GM18499 (cell line): ENCODE measurements at regions not wholly inside any gene's neighbourhood (a gene's known extent, or its start where the extent isn't known, plus 50 kb on each side); places are given as distances from the start of the nearest gene placed in this dataset.

Experiments
- ATAC-seq: cut with Tn5 transposase; IDR thresholded peaks from one replicate; pipeline ENCODE4 v1.9.1; 2021; ENCODE audit warnings: moderate number of reproducible peaks; ENCODE audit not compliant: insufficient read depth, unreplicated experiment

DNA sequence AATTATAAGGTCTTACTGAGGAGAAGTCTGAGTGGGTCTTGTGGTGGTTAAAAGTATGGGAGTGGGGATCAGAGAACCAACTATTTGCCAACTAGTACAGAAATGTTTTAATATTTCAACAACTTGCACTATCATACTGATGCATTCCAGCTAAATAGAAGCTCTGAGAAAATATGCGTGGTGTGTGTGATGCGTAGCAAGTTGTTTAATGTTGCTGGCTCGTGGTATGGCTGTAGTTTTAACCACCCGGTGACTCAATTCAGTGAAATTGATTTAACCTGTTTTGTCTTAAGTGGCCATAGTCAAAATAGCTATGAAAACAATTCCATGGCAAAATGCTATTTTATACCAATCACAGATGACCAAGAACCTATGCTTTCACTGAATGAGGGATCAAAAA, 176.5 kb upstream of the SLC24A2 start:
- no peak for ATAC-seq

DNA sequence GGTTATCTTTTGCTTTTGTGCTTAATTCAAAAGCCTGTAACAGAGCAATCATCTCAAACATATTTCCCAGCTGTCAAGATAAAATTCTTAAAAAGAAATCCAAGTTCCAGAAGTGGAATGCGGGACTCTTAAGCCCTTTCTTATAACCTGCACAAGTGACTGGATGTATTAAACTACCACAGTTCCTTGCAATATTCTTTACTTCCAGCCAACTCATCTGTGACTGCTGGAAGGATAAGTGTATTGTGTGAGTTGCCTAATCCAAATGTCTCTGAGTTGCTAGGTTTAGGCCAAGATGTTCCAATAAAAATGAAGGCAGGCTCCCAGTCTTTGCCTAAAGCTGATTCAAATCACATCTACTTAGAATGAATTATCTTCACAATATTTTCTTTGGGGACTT, 159.2 kb upstream of the SLC24A2 start:
- no peak for ATAC-seq

DNA sequence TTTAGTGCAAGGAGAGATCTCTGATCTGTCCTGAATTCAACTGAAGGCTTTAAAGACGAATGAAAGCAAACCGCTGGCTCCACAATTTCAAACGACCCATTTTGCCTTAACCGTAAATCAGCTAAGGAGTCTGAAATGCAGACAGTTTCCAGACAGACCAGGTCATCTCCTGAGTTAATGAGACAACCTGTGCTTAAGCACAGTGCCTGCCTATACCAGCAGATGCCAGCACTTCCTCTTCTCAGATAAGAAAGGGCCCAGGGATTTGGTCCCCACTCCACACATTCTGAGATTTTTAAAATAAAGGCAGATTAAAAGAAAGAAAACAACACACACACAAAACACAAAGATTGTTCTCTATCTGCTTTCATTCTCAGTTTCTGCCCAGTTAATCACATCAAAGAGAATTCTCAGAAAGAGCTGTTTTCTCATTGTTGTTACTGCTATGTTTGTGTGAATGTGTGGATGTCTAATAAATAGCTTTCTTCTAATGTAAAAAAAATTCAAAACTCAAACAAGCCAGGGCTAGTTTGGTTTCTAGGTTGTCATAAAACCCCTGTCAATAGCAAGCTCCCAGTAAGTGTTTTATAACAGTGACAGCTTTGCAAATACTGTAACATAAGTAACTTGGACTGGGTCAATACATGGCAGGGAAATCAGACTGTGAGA, 157.7 kb upstream of the SLC24A2 start:
- no peak for ATAC-seq

DNA sequence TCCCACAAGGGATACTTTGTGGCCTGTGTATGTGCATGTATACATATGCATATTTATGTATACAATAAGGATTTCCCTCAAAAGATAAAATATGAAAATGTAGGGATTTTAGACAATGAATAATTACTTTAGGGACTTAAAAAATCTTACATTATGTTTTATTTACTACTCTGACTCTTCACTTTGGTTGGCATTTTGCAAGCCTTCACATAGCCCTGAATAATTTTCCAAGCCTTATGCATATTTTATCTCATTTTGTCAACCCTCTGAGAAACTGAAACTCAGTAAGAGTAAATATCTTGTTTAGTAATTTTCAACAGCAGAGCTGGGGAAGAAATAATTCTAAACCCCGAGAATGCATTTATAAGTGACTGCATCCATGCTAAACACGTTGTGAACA, 153.0 kb upstream of the SLC24A2 start:
- no peak for ATAC-seq

DNA sequence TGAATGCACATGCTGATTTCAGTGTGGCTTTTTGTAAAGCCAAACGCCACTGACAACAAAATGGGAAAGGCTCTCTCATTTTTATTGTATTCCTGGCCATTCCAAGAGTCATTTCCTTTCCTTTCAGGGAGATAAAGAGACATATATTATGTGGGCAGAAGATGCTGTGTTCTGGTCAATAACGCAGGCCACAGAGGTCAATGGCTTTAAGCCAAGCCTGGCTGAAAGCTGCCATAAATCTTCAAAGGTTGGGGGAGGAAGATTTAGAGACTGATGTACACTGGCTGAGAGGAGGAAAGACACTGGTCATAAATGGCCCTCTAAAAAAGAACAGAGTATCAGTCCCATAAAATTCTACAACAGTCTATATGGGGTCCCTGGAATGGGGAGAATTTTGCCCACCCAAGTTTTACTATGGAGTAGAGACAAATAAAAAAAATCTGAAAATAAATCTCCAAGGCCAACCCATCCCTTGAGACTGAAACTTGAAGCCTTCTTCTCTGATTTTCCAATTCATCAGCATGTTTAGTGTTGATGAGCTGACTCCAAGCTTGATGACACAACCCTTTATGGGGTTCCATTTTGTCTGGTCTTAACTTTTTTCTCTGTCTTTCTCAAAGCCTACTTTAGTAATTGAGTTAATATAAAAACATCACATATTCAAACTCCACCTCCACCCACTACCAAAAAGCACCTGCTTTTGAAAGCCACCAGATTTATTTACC, 152.1 kb upstream of the SLC24A2 start:
- no peak for ATAC-seq

DNA sequence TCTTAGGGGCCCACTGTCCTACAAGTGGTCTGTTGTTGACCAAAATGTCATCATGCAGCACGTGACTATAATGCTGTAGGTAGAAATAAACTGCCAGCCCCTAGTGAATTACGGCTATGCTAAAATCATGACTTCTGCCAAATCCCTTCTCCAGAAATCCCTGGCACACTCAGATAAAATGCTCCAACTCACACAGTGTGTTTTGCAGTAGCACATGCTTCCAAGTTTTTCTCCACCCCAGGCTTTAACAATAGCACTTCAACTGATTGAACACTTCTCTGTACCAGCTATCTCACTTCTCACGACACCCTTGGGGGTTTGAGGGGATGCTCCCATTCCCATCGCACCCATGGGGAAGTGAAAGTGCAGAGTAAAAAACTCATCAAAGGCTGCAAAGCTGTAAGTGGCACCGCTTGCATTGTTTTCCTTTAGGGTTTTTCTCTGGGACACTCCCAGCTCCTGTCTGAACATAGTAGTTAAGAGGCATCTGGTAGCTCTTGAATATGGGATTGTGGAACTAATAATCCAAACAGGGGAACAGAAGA, 151.0 kb upstream of the SLC24A2 start:
- no peak for ATAC-seq

DNA sequence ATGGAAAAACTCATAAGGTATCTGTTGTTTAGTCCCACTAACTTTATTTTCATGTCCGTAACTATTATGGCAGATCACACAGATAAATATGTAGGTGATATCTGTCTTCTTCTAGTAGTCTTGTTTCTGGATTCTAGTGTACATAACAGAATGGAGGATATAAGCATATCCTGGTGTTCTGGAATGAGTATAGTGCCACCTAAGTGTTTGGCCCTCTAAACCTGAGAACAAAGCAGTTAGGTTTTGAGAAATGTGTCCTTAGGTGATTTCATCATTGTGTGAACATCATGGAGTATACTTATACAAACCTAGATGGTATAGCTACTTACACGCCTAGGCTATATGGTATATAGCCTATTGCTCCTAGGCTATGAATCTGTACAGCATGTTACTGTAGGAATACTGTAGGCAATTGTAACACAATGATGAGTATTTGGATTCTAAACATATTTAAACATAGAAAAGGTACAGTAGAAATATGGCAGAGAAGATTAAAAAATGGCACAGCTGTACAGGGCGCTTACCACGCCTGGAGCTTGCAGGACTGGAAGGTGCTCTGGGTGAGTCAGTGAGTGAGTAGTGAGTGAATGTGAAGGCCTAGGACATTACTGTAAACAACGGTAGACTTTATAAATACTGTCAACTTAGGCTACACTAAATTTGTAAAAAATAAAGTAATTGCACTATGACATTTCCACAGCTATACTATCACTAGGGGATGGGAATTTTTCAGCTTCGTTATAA, 150.3 kb upstream of the SLC24A2 start:
- no peak for ATAC-seq

DNA sequence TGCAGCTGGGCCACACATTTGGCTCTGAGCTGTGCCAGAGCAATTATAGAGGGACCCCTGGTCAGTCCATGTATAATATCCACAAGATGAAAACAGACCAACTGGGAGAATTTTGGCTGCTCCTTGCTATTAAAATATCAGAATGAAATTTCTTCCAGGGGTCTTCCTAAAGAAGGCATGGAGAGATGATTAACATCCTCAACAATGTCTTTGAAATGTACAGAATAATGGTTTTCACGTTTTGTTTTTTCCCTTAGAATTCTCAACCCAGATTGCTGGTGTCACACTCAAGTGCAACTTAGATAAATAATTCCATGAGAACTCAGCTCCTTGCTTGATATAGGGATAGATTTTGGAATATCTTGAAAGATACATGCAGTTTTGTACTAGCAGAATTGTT, 148.3 kb upstream of the SLC24A2 start:
- no peak for ATAC-seq

DNA sequence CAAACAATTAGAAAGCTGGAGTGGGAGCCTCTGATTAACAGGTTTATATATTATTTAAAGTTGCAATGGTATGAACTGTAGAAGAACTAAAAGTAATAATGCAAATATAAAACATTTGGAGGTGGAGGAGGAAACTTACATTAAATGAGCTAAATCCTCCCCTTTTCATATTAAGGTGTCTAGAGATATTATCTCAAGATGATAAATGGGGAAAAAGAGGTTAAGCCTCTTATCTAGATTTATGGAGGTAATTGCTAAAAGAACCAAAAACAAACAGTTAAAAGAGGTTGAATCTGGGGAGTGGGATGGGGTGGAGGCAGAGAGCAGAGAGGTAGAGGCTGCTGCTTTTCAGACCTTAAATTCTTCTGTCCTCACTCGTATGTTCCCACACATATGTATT, 147.8 kb upstream of the SLC24A2 start:
- ATAC-seq = no peak

DNA sequence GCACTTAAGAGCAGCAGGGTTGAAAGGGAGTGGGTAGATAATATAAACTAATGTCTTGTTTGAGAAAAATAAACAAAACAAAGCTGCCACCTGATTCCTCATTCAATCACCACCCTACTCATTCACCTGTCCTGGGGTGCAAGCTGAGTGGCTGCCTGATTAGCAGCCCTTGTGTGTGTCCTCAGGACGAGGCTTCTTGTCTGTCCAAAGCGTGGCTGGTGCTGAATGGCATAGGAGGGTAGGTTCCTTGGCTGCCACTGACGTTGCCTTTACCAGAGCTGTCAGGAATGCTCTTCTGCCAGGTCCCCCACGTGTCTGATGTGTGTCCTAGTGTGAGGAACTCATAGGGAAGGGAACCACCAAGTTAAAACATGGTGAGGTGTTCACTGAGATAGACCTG, 146.6 kb upstream of the SLC24A2 start:
- no peak for ATAC-seq

DNA sequence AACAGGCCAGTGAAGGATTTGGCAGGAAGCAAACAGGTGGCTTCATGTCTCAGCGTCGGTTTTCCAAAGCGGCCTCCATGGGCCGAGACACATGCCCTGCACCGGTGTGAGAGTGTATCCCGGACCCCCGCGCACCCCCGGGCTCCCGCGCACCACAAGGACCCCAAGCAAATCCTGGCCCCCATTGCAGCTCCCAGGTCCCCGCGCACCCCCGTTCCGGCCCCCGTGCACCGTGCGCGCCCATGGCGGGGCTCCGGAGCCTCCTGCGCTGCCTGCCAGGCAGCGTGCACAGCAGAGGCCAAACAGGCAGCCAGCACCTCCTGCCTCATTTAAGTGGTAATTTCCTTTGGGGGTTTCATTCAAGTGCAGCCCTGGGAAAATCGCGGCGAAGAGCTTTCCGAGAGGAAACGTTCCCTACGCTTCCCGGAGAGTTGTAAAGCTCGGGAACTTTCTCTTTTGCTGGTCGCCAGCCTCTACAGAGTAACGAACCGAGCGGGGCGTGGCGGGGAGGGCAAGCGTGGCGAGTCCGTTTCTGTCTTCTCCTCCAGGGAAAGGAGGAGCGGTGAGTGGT, 145.5 kb upstream of the SLC24A2 start:
- no peak for ATAC-seq

DNA sequence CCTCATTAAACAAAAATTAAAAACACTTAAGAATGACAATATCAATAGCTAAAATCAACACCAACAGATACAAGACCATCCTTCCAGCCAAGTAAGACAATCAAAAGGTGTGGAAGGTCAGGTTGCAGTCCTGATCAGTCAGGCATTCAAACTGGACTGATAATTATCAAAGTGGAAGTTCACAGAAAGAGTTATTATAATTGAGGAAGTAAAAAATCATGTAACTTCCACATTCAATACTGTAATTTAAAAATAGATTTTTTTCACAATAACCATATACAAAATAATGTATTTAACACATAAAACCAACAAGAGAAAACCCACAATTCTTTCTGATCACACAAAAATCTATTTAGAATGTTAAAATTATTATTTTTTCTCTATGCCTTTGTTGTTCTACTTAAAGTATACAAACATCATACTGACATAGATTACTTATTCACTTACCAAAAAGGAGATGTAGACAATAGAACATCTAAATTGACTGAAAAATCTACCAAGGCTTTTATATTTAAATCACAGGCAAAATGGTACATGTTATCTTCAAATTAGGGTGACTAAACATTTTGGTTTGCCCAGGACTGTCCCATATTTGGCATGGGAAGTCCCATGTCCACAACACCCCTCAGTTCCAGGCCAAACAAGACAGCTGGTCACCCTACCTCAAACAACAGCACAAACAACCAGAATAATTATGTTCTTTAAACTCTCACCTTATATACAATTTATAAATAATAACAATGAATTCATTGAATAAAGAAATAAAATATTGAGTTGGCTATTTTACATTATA, 142.5 kb upstream of the SLC24A2 start:
- no peak for ATAC-seq

DNA sequence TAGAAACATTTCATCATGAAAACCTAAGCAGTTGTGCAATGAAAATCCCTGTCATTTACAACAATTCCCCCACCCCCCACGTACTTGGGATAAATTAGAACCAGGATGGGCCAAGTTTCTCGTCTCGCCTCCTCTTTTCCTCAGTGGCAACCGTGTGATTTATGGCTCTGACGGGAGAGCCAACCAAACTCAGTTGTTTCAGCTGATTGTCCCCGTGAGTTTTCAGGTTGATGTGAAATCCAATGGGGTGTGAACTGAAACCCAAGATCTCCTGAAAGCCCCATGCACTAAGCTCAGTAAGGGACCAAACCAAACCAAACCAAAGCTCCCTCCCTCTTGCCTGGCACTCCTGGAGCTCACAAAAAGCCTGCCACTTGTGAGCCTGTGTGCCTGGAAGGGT, 138.7 kb upstream of the SLC24A2 start:
- no peak for ATAC-seq

DNA sequence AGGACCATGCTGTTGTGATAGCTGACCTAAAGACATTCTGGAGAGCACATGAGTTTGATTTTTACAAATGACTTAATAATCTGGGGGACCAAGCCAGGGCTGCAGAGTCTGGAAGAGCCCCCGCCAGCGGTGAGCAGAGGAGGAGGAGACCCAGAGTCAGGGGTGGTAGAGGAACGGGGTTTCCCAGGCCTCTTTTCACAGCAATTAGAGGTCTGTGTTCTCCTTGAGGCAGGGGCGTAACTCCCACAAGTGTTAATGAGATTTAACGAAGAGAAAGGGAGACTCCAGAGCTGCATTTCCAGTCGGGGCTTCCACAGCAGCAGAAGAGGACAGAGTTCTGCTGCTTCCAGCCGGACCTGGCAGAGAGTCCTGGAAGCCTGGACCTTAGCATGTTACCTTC, 137.9 kb upstream of the SLC24A2 start:
- ATAC-seq = no peak

DNA sequence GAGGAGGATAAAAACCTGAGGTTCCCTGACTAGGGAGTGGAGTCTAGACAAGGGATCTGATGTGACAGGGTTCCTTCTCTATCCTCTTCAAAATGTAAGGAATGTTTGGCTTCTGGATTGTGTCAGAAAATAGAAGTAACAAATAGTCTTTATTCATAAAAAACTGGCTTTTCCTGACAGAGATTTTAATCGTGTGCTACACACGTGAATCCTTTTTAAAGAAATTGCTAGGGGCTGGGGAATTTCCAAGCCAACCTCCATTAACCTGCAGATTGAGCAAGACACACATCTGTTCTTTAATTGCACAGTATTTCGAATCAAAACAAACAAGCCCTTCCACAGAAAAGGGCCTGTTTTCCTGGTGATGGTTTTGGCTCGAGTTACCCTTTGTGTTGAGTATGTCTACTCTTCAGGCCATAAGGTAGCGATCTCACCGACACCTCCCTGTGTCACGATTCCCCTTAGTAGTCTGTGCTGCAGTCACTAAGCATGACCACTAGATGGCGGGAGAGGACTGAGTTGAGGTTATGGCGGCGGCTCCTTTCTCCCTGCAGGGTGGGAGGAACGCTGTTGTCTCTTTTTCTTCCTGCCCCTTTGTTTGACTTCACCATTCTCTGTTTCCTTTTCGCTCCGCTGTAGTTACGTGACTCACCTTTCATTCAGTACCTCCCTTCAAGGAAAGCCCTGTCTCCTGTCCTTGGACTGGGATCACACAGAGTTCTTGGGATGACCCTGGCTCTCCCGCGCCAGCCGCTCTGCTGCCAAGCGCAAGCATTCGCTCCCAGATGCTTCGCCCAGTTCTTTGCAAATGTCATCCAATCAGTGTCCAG, 137.1 kb upstream of the SLC24A2 start:
- ATAC-seq = peak; percentile 77

DNA sequence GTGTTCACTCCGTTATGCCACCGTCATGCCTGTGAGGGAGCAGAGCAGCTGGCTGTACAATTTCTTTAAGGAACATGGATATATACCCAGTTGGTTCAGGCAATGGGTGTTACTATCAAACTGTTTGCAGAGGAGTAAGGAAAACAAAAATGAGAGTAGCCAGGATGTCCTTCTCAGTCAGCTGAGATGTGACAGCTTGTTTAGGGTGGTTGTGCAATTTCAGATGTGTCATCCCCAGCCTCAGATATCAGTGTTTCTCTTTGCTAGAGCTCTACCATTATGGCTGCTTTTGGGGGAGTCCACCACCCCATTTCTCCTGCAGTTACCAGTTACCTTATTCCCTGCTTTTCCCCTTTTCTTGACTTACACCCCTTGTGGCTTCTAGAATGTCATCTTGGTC, 135.2 kb upstream of the SLC24A2 start:
- ATAC-seq = no peak

DNA sequence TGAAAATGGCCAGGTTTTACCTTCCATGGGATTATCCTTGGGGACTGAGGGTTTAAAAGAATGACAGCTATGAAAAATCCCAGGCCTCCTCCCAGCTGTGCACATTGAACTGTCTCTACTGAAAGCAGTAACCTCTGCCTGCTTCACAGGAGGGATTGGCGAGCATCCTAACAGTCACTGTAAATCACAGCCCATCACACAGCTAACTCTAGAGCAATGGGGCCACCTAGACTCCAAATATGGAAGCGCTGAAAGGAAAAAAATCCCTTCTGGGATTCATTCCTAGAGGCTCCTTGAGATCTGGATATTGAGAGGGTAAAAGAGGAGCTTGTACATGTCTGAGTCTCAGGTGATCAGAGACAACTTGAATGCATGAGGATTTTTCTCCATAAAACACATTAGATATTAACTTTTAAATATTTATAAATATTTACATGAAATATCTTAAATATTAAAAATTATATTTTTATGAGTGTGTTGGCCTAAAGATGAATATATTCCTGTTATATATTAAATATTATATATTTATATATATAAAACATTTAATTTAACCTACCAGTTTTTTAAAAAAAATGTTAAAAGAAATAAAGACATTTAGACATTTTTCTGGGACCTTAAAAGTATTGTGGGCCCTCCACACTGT, 133.8 kb upstream of the SLC24A2 start:
- no peak for ATAC-seq

DNA sequence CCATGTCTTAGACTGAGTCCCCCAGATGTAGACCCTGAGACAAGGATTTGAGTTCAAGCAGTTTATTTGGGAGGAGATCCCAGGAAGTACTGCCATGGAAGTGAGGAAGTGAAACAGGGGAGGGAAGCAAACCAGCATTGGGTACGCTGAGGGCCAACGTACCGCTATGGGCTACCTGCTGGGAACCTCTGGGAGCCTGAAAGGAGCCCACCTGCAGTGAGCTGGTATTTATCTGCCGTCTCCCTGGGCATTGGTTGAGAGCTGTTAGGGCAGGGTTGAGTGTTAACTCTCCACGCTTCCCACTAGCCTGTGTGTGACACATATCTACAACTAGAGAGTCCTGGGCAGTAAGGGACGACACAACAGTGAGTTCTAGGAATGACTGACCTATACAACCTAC, 131.6 kb upstream of the SLC24A2 start:
- ATAC-seq = no peak

DNA sequence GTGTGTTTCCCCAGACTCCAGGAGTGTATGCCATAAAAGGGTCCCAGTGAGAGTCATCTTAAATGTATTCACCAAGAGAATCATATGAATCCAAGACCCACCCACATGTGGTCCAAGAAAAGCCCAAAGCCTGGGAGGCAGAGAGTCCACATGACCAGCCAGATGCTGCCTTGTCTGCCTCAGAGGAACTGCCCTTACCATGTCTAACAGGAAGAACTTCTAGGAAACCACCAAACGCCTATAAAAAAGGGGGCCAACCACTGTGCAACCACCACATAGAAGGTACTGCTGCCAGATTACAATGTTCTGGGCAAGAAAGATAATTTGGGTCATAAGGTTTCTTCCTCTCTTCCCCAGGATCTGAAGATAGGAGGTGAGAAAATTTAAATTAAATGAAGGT, 129.8 kb upstream of the SLC24A2 start:
- ATAC-seq = no peak
